Small intestine (tissue), 7 donors: ENCODE measurements at regions not wholly inside any gene's neighbourhood (a gene's known extent, or its start where the extent isn't known, plus 50 kb on each side); places are given as distances from the start of the nearest gene placed in this dataset.

Experiments used
- DNase-seq, 2 donors: peaks; one replicate each; pipeline versions ENCODE4 v3.0.0 to v3.0.0-alpha.2; 2013
- FAIRE-seq: peaks from 2 replicates; lab custom pipeline; 2012; peaks lifted over from hg19 to GRCh38; lab: Jason Lieb, UNC
- H3K27ac ChIP-seq, 3 donors: one replicate each; pipeline ENCODE4 v1.5.1; 2013; ENCODE audit warnings: low read length in 2 of 3, mild to moderate bottlenecking in 2 of 3, control low read depth in 1 of 3, inconsistent platforms in 1 of 3, low read depth in 1 of 3, moderate library complexity in 1 of 3
- H3K27me3 ChIP-seq, 3 donors: one replicate each; pipeline ENCODE4 v1.6.1; 2013; ENCODE audit warnings: low read length in 3 of 3, inconsistent platforms in 1 of 3; ENCODE audit not compliant: control insufficient read depth in 3 of 3, insufficient read depth in 3 of 3
- H3K36me3 ChIP-seq, 3 donors: one replicate each; pipeline ENCODE4 v1.6.1; 2013; ENCODE audit warnings: low read length in 3 of 3, inconsistent platforms in 1 of 3, low read depth in 1 of 3, mild to moderate bottlenecking in 1 of 3, moderate library complexity in 1 of 3; ENCODE audit not compliant: control insufficient read depth in 3 of 3, insufficient read depth in 2 of 3
- H3K4me1 ChIP-seq, 3 donors: one replicate each; pipeline ENCODE4 v1.6.1; 2013; ENCODE audit warnings: low read length in 2 of 3, inconsistent platforms in 1 of 3, low read depth in 1 of 3, mild to moderate bottlenecking in 1 of 3, moderate library complexity in 1 of 3; ENCODE audit not compliant: control insufficient read depth in 3 of 3, insufficient read depth in 2 of 3
- H3K4me3 ChIP-seq, 3 donors: one replicate each; pipeline ENCODE4 v1.5.1; 2013; ENCODE audit warnings: low read length in 3 of 3, control low read depth in 1 of 3, inconsistent platforms in 1 of 3, low read depth in 1 of 3, mild to moderate bottlenecking in 1 of 3, moderate library complexity in 1 of 3
- H3K9me3 ChIP-seq, 2 donors: one replicate each; pipeline ENCODE4 v1.6.1; 2013; ENCODE audit warnings: low read depth in 1 of 2, low read length in 1 of 2; ENCODE audit not compliant: control insufficient read depth in 2 of 2, insufficient read depth in 1 of 2
- WGBS, 3 donors: extraction: QIAGEN DNeasy Blood & Tissue Kit; methylation state at CpG; one replicate each; pipeline ENCODE4 v1.1.7; 2013; 5-methylcytosine and 5-hydroxymethylcytosine counted together
- donor health status: healthy with polysubstance abuse.
- donor health status: control.
- donor health status: control.
- donor health status: Bipolar disorder and iron deficiency.
- donor health status: healthy.

DNA sequence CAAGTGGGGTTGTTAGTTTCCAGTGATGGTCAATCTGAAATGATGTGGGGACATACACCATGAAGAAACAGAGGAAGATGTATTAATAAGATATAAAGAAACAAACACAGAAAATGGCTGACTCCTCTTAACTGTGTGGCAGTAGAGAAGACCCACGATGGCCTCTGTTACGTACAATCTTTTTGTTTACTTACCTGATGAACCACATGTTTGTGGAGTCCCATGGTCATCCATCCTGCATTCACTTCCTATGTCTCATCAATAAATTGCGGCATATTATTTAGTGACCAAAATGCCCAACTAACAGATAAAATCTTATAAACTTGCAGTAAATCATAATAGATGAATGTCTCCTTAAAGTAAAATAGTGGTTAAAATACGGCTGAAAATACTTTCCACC, 740.1 kb upstream of the LINC00305 start:
- no peak overlapping the region for H3K27ac ChIP-seq
- FAIRE-seq, result no peak
- H3K9me3 ChIP-seq, result peaks cover 0 to 11% of the 10 kb centered on the region in 2 donors
- no peak for DNase-seq
- H3K36me3 ChIP-seq, result no peaks in the 10 kb centered on the region
- 67 to 87% (median 82%) methylated on average over 4 of the region's 4 CpGs for WGBS, 3 donors
- no peak overlapping the region for H3K4me3 ChIP-seq
- H3K27me3 ChIP-seq, result no peaks in the 10 kb centered on the region
- no peaks in the 10 kb centered on the region for H3K4me1 ChIP-seq

DNA sequence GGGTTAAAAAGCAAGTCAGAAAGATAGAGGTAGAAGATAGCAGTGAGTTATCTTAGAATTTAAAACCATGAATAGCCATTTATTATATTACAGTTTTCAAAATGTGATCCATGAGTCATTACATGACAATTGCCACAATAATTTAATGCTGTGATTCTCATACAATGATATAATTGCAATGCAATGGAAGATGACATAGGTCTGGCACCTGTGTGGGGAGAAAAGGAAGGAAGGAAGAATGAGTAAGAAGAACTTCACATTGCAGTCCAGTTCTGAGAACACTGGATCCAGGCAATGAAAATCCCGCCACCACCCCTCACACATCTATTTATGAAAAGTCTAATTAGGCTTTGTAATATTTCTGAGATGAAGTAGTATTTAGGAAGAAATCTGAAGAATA, 738.1 kb upstream of the LINC00305 start:
- H3K9me3 ChIP-seq, result no peaks in the 10 kb centered on the region
- DNase-seq (no peak), FAIRE-seq (no peak)
- no peaks in the 10 kb centered on the region for H3K36me3 ChIP-seq
- no peak overlapping the region for H3K4me3 ChIP-seq
- no peaks in the 10 kb centered on the region for H3K4me1 ChIP-seq
- 81 to 84% (median 83%) methylated on average over 1 of the region's 1 CpG for WGBS, 3 donors
- H3K27me3 ChIP-seq, result no peaks in the 10 kb centered on the region
- H3K27ac ChIP-seq, result no peak overlapping the region

DNA sequence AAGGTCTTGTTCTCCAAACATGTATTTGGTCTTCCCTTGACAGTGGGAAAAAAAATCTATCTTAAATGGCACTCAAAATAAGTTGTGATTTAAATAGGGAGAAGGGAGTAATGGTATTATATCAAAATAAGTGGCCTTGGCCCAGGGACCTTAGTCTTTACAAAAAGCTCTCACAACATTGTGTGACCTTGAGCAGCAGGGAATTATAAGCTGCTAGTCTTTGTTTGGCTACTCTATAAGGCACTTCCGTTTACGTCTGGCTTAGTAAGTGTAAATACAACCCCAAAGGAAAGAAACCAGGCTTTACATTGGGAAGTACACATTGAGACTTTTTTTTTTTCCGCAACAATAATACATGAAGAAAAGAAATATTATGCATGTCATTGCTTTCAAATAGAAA, 734.0 kb upstream of the LINC00305 start:
- H3K27me3 ChIP-seq, result no peaks in the 10 kb centered on the region
- FAIRE-seq (no peak), DNase-seq (no peak)
- H3K4me3 ChIP-seq, result no peak overlapping the region
- H3K4me1 ChIP-seq, result no peaks in the 10 kb centered on the region
- WGBS, 3 donors, result 41 to 51% (median 51%) methylated on average over 3 of the region's 3 CpGs
- no peaks in the 10 kb centered on the region for H3K9me3 ChIP-seq
- H3K27ac ChIP-seq, result no peak overlapping the region
- H3K36me3 ChIP-seq, result no peaks in the 10 kb centered on the region

DNA sequence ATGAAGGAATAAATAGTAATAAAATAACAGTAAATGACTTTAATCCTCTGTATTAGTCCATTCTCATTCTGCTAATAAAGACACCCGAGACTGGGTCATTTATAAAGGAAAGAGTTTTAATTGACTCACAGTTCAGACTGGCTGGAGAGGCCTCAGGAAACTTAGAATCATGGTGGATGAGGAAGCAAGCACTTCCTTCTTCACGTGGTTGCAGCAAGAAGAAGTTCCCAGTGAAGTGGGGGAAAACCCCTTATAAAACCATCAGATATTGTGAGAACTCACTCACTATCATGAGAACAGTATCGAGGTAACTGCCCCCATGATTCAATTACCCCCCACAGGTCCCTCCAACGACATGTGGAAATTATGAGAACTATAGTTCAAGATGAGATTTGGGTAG, 727.9 kb upstream of the LINC00305 start:
- Histone ChIP-seq H3K4me3 (no peak overlapping the region), H3K27ac (no peak overlapping the region), H3K9me3 (no peaks in the 10 kb centered on the region), H3K4me1 (no peaks in the 10 kb centered on the region), H3K27me3 (no peaks in the 10 kb centered on the region), H3K36me3 (no peaks in the 10 kb centered on the region)
- WGBS, 3 donors, result 51 to 65% (median 57%) methylated on average over 4 of the region's 4 CpGs
- FAIRE-seq (no peak), DNase-seq (no peak)

DNA sequence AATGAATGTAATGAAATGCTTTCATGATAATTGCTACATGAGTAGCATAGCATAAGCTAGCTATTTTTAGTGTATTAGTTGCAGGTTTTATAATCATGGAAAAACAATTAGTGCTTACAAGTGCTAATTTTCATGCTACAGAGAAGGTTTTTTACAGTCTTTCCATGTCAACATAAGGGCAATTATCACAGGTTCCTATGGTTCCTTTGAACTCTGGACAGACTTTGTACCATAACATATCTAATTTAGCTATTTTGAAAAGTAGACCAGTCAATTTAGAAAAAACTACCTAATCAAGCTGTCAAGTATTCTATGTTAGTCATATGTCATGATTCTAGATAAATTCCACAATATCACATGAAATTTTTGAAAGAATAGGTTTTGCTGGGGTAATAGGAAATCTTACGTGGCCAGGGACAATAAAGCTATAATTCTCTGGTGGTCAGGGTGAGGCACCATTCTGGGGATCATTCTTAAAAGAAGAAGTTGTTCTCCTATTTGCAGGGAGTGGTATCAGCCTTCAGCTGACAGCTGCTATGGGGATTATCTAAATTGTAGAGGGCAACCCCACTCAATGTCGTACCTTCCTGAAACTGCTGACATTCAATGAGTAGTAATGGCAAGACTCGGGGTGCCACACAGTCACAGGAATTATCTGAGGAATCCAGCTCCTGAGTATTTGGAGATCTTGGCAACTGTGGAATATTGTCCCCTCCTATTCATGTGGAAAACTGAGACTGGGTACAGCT, 724.0 kb upstream of the LINC00305 start:
- FAIRE-seq, result no peak
- 30 to 65% (median 47%) methylated on average over 3 of the region's 3 CpGs for WGBS, 3 donors
- no peaks in the 10 kb centered on the region for H3K36me3 ChIP-seq
- DNase-seq, result peak in 1 of 2 donors; percentile 56
- H3K4me3 ChIP-seq, result no peak overlapping the region
- no peaks in the 10 kb centered on the region for H3K27me3 ChIP-seq
- no peaks in the 10 kb centered on the region for H3K9me3 ChIP-seq
- peak overlapping the region in 1 of 3 donors; percentile 44 for H3K27ac ChIP-seq
- H3K4me1 ChIP-seq, result no peaks in the 10 kb centered on the region

DNA sequence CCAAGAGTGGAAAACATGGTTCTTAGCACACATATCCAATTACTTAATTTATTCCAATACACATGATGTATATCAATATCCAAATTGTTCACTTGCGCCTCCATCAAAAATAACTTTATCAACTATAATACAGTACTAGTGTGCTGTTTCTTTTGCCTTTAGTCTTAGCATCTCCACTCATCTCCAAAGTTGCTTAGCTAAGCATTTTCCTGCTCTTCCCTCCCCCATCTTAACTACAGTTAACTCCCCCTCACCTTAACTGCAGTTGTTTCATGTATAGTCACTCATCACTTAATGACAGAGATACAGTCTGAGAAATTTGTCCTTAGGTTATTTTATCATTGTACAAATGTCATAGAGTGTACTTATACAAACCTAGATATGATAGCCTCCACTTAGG, 705.2 kb upstream of the LINC00305 start:
- 51 to 97% (median 91%) methylated on average over 1 of the region's 1 CpG for WGBS, 3 donors
- H3K36me3 ChIP-seq, result no peaks in the 10 kb centered on the region
- H3K27ac ChIP-seq, result no peak overlapping the region
- H3K9me3 ChIP-seq, result no peaks in the 10 kb centered on the region
- no peak for FAIRE-seq
- no peak overlapping the region for H3K4me3 ChIP-seq
- no peaks in the 10 kb centered on the region for H3K27me3 ChIP-seq
- no peaks in the 10 kb centered on the region for H3K4me1 ChIP-seq
- DNase-seq, result no peak

DNA sequence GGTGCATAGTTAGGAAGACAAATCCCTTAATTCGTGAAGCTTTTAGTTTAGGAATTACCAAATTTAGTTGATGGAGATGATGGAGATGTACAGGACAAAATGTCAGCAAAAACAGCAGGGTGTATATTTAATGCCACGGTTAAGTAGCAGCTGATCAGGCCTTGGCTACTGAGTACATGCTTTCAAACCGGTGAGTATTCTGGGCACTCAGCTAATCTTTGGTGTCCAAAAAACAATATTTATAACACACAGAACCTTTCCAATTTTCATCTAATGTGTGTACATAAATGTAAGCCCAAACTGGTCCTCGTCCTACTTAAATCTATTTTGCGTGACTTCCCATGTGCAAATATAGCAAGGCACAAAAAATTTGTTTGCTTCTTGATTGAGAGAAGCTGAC, 703.4 kb upstream of the LINC00305 start:
- Histone ChIP-seq H3K4me1 (no peaks in the 10 kb centered on the region), H3K9me3 (no peaks in the 10 kb centered on the region), H3K4me3 (no peak overlapping the region), H3K27ac (no peak overlapping the region), H3K36me3 (no peaks in the 10 kb centered on the region), H3K27me3 (no peaks in the 10 kb centered on the region)
- FAIRE-seq (no peak), DNase-seq (no peak)
- 72 to 83% (median 76%) methylated on average over 5 of the region's 5 CpGs for WGBS, 3 donors

DNA sequence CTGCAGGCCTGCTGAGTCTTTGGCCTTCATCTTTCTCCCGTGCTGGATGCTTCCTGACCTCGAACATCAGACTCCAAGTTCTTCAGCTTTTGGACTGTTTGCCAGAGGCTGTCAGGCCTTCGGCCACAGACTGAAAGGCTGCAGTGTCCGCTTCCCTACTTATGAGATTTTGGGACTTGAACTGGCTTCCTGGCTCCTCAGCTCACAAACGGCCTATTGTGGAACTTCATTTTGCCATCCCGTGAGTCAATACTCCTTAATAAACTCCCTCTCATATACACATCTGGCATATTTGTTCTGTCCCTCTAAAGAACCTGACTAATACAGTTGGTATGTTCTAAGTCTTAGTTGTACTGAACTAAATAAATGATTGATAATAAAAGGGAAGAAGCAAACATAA, 702.8 kb upstream of the LINC00305 start:
- no peaks in the 10 kb centered on the region for H3K27me3 ChIP-seq
- no peaks in the 10 kb centered on the region for H3K4me1 ChIP-seq
- H3K9me3 ChIP-seq, result no peaks in the 10 kb centered on the region
- FAIRE-seq, result no peak
- H3K36me3 ChIP-seq, result no peaks in the 10 kb centered on the region
- WGBS, 3 donors, result 78 to 82% (median 82%) methylated on average over 6 of the region's 6 CpGs
- H3K27ac ChIP-seq, result no peak overlapping the region
- DNase-seq, result no peak
- H3K4me3 ChIP-seq, result no peak overlapping the region

DNA sequence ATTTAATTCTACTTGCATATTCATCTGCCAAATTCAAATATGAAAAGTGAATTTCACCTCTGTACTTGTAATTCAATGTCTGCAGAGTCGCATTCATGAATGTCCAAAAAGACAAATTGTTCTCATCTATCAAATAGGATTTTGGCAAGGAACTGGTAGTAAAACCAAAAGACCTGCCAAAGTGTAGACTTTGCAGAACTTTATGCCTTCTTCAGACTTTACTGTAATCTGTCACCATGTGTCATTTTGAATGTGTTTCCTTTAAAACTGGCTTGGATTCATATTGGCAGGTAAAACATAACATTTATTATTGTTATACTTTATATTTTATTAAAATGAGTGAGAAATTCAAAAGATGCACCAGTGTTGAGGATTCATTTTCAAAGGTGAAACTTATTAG, 701.9 kb upstream of the LINC00305 start:
- Histone ChIP-seq H3K4me1 (no peaks in the 10 kb centered on the region), H3K27ac (no peak overlapping the region), H3K36me3 (no peaks in the 10 kb centered on the region), H3K9me3 (no peaks in the 10 kb centered on the region), H3K4me3 (no peak overlapping the region), H3K27me3 (no peaks in the 10 kb centered on the region)
- FAIRE-seq (no peak), DNase-seq (no peak)
- 77 to 83% (median 82%) methylated on average over 1 of the region's 1 CpG for WGBS, 3 donors
